Astrocyte (in vitro differentiated cells and primary cell): ENCODE measurements at regions not wholly inside any gene's neighbourhood (a gene's known extent, or its start where the extent isn't known, plus 50 kb on each side); places are given as distances from the start of the nearest gene placed in this dataset.

Experiments
- DNase-seq: peaks from one replicate; pipeline ENCODE4 v3.0.0-alpha.2; 2010; ENCODE audit warnings: low read depth
- FAIRE-seq: peaks from 2 replicates; lab custom pipeline; 2011; peaks lifted over from hg19 to GRCh38; lab: Jason Lieb, UNC
- H2AFZ ChIP-seq: 2 replicates; pipeline ENCODE4 v1.6.0; 2012; ENCODE audit warnings: low read depth, low read length, inconsistent platforms
- H3K27ac ChIP-seq: 2 replicates; pipeline ENCODE4 v1.5.1; 2011; ENCODE audit warnings: low read depth, low read length, inconsistent platforms
- H3K27me3 ChIP-seq: 2 replicates; pipeline ENCODE4 v1.6.0; 2011; ENCODE audit warnings: low read length, inconsistent platforms; ENCODE audit not compliant: insufficient read depth
- H3K36me3 ChIP-seq: 2 replicates; pipeline ENCODE4 v1.5.1; 2011; ENCODE audit warnings: low read length, inconsistent platforms; ENCODE audit not compliant: insufficient read depth
- H3K4me1 ChIP-seq: 2 replicates; pipeline ENCODE4 v1.5.1; 2011; ENCODE audit warnings: low read length, inconsistent platforms; ENCODE audit not compliant: insufficient read depth
- H3K4me2 ChIP-seq: 2 replicates; pipeline ENCODE4 v1.6.0; 2012; ENCODE audit warnings: low read length, inconsistent platforms
- H3K4me3 ChIP-seq: 2 replicates; pipeline ENCODE4 v1.5.1; 2011; ENCODE audit warnings: low read depth, mild to moderate bottlenecking, low read length, inconsistent platforms; ENCODE audit not compliant: insufficient read depth
- H3K79me2 ChIP-seq: 2 replicates; pipeline ENCODE4 v1.6.0; 2012; ENCODE audit warnings: mild to moderate bottlenecking, low read length, inconsistent platforms; ENCODE audit not compliant: insufficient read depth
- H3K9ac ChIP-seq: 2 replicates; pipeline ENCODE4 v1.6.0; 2012; ENCODE audit warnings: mild to moderate bottlenecking, low read length, inconsistent platforms
- H3K9me3 ChIP-seq: 2 replicates; pipeline ENCODE4 v1.5.1; 2012; ENCODE audit warnings: low read depth, mild to moderate bottlenecking, low read length, inconsistent platforms; ENCODE audit not compliant: insufficient read depth
- H4K20me1 ChIP-seq: 2 replicates; pipeline ENCODE4 v1.6.0; 2012; ENCODE audit warnings: low read length, inconsistent platforms; ENCODE audit not compliant: insufficient read depth
- H3K27ac Mint-ChIP-seq: one replicate; pipeline ENCODE4 v1.8.0; 2021; ENCODE audit warnings: mild to moderate bottlenecking, mixed read lengths; ENCODE audit not compliant: unreplicated experiment
- H3K27me3 Mint-ChIP-seq: one replicate; pipeline ENCODE4 v1.8.0; 2021; ENCODE audit warnings: low read depth, mixed read lengths; ENCODE audit not compliant: unreplicated experiment
- H3K36me3 Mint-ChIP-seq: one replicate; pipeline ENCODE4 v1.8.0; 2021; ENCODE audit warnings: low read depth, mixed read lengths; ENCODE audit not compliant: unreplicated experiment
- H3K4me1 Mint-ChIP-seq: one replicate; pipeline ENCODE4 v1.8.0; 2021; ENCODE audit warnings: low read depth, mixed read lengths; ENCODE audit not compliant: unreplicated experiment
- H3K4me3 Mint-ChIP-seq: one replicate; pipeline ENCODE4 v1.8.0; 2021; ENCODE audit warnings: mild to moderate bottlenecking, moderate library complexity, mixed read lengths; ENCODE audit not compliant: unreplicated experiment
- H3K9me3 Mint-ChIP-seq: one replicate; pipeline ENCODE4 v1.8.0; 2021; ENCODE audit warnings: mild to moderate bottlenecking, mixed read lengths; ENCODE audit not compliant: unreplicated experiment
- EZH2 ChIP-seq: IDR thresholded peaks from 2 replicates; pipeline ENCODE4 v1.6.1; 2012; ENCODE audit warnings: mild to moderate bottlenecking, low read length, inconsistent platforms; ENCODE audit not compliant: insufficient read depth
- TF ChIP-seq, protein P1 (sequence below): IDR thresholded peaks from 2 replicates; pipeline ENCODE4 v1.5.1; 2011; ENCODE audit warnings: low read depth, mild to moderate bottlenecking, inconsistent platforms, low read length, moderate library complexity; ENCODE audit not compliant: insufficient read depth

DNA sequence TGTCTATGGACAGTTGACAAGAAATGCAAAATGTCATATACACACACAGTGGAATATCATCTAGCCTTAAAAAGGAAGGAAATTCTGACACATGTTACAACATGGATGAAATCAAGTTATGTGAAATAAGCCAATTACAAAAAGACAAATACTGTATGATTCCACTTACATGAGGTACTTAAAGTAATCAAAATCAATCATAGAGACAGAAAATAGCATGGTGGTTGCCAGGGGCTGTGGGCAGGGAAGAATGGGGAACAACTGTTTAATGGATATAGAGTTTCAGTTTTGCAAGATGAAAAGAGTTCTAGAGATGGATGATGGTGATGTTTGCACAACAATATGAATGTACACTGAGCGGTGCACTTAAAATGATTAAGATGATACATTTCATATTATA, 613.8 kb upstream of the ZNF385D start:
- FAIRE-seq = no peak
- peaks cover 4% of the 10 kb centered on the region for H3K4me1 Mint-ChIP-seq
- H3K27me3 Mint-ChIP-seq = peaks cover 2% of the 10 kb centered on the region
- no peaks in the 10 kb centered on the region for H4K20me1 ChIP-seq
- no peak overlapping the region for H3K9ac ChIP-seq
- H3K36me3 ChIP-seq = no peaks in the 10 kb centered on the region
- H3K4me2 ChIP-seq = no peak overlapping the region
- no peaks in the 10 kb centered on the region for H3K36me3 Mint-ChIP-seq
- no peak overlapping the region for H3K4me3 Mint-ChIP-seq
- no peaks in the 10 kb centered on the region for H3K79me2 ChIP-seq
- H3K4me3 ChIP-seq = no peak overlapping the region
- no peak overlapping the region for H3K27ac ChIP-seq
- no peaks in the 10 kb centered on the region for H3K9me3 ChIP-seq
- TF ChIP-seq, protein P1, sequence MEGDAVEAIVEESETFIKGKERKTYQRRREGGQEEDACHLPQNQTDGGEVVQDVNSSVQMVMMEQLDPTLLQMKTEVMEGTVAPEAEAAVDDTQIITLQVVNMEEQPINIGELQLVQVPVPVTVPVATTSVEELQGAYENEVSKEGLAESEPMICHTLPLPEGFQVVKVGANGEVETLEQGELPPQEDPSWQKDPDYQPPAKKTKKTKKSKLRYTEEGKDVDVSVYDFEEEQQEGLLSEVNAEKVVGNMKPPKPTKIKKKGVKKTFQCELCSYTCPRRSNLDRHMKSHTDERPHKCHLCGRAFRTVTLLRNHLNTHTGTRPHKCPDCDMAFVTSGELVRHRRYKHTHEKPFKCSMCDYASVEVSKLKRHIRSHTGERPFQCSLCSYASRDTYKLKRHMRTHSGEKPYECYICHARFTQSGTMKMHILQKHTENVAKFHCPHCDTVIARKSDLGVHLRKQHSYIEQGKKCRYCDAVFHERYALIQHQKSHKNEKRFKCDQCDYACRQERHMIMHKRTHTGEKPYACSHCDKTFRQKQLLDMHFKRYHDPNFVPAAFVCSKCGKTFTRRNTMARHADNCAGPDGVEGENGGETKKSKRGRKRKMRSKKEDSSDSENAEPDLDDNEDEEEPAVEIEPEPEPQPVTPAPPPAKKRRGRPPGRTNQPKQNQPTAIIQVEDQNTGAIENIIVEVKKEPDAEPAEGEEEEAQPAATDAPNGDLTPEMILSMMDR = no peak
- no peak for TF ChIP-seq EZH2
- no peaks in the 10 kb centered on the region for H3K4me1 ChIP-seq
- H3K9me3 Mint-ChIP-seq = no peaks in the 10 kb centered on the region
- H3K27me3 ChIP-seq = no peaks in the 10 kb centered on the region
- no peak for DNase-seq
- H3K27ac Mint-ChIP-seq = no peak overlapping the region
- no peak overlapping the region for H2AFZ ChIP-seq

DNA sequence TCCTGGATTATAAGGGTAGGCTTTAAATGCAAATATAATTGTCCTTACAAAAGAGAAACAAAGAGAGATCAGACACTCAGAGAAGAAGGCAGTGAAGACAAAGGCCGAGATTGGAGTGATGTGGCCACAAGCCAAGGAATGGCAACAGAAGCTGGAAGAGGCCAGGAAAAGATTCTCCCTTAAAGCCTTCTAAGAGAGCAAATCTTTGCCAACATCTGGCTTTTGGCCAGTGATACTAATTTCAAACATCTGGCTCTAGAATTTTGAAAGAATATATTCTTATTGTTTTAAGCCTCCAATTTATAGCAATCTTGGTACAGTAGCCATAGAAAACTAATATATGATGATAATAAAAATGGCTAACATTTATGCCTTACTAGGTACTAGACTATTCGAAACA, 615.8 kb upstream of the ZNF385D start:
- Mint-ChIP-seq H3K27ac (no peak overlapping the region), H3K4me1 (no peaks in the 10 kb centered on the region), H3K27me3 (peaks cover 14% of the 10 kb centered on the region), H3K36me3 (no peaks in the 10 kb centered on the region), H3K9me3 (no peaks in the 10 kb centered on the region), H3K4me3 (no peak overlapping the region)
- FAIRE-seq (no peak), DNase-seq (no peak)
- Histone ChIP-seq H2AFZ (no peak overlapping the region), H3K79me2 (no peaks in the 10 kb centered on the region), H3K4me3 (no peak overlapping the region), H3K9ac (no peak overlapping the region), H4K20me1 (no peaks in the 10 kb centered on the region), H3K27me3 (peaks cover 13% of the 10 kb centered on the region), H3K27ac (no peak overlapping the region), H3K4me1 (no peaks in the 10 kb centered on the region), H3K4me2 (no peak overlapping the region), H3K9me3 (no peaks in the 10 kb centered on the region), H3K36me3 (no peaks in the 10 kb centered on the region)
- TF ChIP-seq EZH2 = no peak
- TF ChIP-seq, protein P1 = no peak

DNA sequence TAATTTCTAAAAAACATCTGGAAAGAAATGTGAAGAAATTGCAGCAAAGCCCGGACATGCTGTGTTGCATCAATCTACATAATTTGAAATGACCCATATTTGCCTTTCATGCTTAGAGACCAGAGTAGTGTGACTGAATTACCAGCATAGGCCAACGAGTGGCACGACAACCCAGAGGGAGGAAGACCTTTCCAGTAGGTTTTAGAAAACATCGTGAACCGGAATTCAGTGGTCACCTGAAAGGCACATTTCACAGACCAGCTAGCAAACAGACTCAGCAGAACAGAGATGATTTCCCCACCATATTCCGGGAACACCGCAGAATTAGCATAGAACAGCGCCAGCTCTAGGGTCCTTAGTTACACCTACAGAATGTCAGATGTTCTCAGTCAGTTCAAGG, 620.0 kb upstream of the ZNF385D start:
- peaks cover 39% of the 10 kb centered on the region for H3K27me3 Mint-ChIP-seq
- H3K79me2 ChIP-seq = no peaks in the 10 kb centered on the region
- H3K27ac ChIP-seq = no peak overlapping the region
- H3K4me3 ChIP-seq = no peak overlapping the region
- H3K27me3 ChIP-seq = peaks cover 32% of the 10 kb centered on the region
- H3K4me1 Mint-ChIP-seq = no peaks in the 10 kb centered on the region
- DNase-seq = no peak
- H3K4me1 ChIP-seq = no peaks in the 10 kb centered on the region
- TF ChIP-seq, protein P1 = no peak
- FAIRE-seq = no peak
- no peak overlapping the region for H3K4me3 Mint-ChIP-seq
- H3K9me3 ChIP-seq = no peaks in the 10 kb centered on the region
- H3K4me2 ChIP-seq = no peak overlapping the region
- H2AFZ ChIP-seq = no peak overlapping the region
- H3K9me3 Mint-ChIP-seq = peaks cover 4% of the 10 kb centered on the region
- H3K36me3 ChIP-seq = no peaks in the 10 kb centered on the region
- H3K27ac Mint-ChIP-seq = no peak overlapping the region
- no peak overlapping the region for H3K9ac ChIP-seq
- no peaks in the 10 kb centered on the region for H4K20me1 ChIP-seq
- H3K36me3 Mint-ChIP-seq = no peaks in the 10 kb centered on the region
